HFFc6 (cell line): ENCODE measurements at regions not wholly inside any gene's neighbourhood (a gene's known extent, or its start where the extent isn't known, plus 50 kb on each side); places are given as distances from the start of the nearest gene placed in this dataset.
"Not testable (repeated sequence)": the region's sequence is repeated elsewhere in the genome, so short reads cannot be mapped to it uniquely, and the experiment has no call there.

Experiments used
- DNase-seq: peaks from one replicate; pipeline ENCODE4 v3.0.0-alpha.2; 2018
- H3K27ac Mint-ChIP-seq: 2 replicates; pipeline ENCODE4 v1.8.0; 2020; ENCODE audit warnings: mild to moderate bottlenecking, mixed read lengths
- H3K27me3 Mint-ChIP-seq: 2 replicates; pipeline ENCODE4 v1.8.0; 2021; ENCODE audit warnings: mild to moderate bottlenecking, moderate library complexity, mixed read lengths; ENCODE audit not compliant: insufficient read depth
- H3K36me3 Mint-ChIP-seq: 2 replicates; pipeline ENCODE4 v1.8.0; 2021; ENCODE audit warnings: low read depth, mixed read lengths
- H3K4me1 Mint-ChIP-seq: 2 replicates; pipeline ENCODE4 v1.8.0; 2020; ENCODE audit warnings: low read depth, mixed read lengths
- H3K4me3 Mint-ChIP-seq: 2 replicates; pipeline ENCODE4 v1.8.0; 2020; ENCODE audit warnings: mild to moderate bottlenecking, moderate library complexity, mixed read lengths
- H3K9me3 Mint-ChIP-seq: 2 replicates; pipeline ENCODE4 v1.8.0; 2020; ENCODE audit warnings: mild to moderate bottlenecking, mixed read lengths
- TF ChIP-seq, protein P1 (sequence below): fragments of 200-600 bp; sonication (generic); IDR thresholded peaks from 2 replicates; pipeline ENCODE4 v1.5.0; 2021; ENCODE audit warnings: antibody characterized with exemption, mild to moderate bottlenecking

DNA sequence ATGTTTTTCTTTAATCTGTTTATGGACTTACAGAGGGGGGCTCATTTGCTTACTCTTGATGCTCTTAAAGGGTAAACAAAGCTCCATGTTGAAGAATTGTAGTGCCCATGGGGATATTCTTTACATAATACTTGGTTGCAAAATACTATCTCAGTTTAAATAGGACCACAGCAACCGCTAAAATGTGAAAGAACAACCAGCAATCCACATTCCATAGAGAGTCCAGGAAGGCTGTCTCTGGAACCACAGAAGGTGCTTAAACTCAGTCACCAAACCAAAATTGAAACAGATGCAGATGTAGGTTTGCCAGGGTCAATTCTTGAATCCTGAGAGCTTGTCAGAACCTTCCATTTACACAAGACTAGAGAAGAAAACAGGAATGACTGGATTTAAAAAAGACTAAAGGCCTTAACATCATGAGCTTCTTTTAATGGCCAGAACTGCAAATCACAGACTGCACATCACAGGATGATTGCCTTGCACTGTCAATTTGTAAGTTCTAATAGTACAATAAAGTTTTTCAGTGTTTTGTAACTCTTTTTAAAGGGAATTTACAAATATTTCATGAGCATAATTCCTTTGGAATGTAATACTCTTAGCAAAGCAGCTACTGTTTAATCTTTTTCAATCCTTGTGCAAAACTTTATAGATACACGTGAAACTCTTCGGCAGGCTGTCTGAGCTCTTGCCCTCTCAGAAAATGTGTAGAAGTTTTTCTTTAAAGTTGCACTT lies 661.6 kb downstream of the SI start:
- no peak overlapping the region for H3K27ac Mint-ChIP-seq
- DNase-seq: no peak
- TF ChIP-seq, protein P1, sequence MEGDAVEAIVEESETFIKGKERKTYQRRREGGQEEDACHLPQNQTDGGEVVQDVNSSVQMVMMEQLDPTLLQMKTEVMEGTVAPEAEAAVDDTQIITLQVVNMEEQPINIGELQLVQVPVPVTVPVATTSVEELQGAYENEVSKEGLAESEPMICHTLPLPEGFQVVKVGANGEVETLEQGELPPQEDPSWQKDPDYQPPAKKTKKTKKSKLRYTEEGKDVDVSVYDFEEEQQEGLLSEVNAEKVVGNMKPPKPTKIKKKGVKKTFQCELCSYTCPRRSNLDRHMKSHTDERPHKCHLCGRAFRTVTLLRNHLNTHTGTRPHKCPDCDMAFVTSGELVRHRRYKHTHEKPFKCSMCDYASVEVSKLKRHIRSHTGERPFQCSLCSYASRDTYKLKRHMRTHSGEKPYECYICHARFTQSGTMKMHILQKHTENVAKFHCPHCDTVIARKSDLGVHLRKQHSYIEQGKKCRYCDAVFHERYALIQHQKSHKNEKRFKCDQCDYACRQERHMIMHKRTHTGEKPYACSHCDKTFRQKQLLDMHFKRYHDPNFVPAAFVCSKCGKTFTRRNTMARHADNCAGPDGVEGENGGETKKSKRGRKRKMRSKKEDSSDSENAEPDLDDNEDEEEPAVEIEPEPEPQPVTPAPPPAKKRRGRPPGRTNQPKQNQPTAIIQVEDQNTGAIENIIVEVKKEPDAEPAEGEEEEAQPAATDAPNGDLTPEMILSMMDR: no peak
- H3K4me3 Mint-ChIP-seq: no peak overlapping the region
- no peaks in the 10 kb centered on the region for H3K4me1 Mint-ChIP-seq
- peaks cover 42% of the 10 kb centered on the region for H3K9me3 Mint-ChIP-seq
- no peaks in the 10 kb centered on the region for H3K36me3 Mint-ChIP-seq
- H3K27me3 Mint-ChIP-seq: no peaks in the 10 kb centered on the region

DNA sequence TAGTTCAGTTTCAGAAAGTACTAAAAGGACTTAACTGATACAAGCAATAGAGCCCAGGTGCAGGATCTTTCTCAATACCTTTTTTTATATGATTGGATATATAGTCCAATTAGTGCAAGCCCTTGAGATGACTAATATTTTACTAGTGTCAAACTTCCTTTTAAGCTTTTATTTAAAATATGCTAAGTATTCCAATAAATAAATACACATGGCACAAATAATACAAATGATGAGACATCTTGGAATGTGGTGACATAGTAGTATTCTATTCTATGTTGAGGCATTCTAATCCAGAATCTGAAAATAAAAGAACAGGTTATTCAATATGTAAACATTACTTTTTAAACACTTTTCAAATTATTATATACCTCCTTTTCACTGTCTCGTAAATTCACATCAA lies 670.0 kb downstream of the SI start:
- peaks cover 26% of the 10 kb centered on the region for H3K9me3 Mint-ChIP-seq
- no peak overlapping the region for H3K4me3 Mint-ChIP-seq
- H3K27me3 Mint-ChIP-seq: no peaks in the 10 kb centered on the region; the same call in 1 of the 2 replicates
- no peaks in the 10 kb centered on the region for H3K36me3 Mint-ChIP-seq
- H3K27ac Mint-ChIP-seq: no peak overlapping the region
- TF ChIP-seq, protein P1: no peak
- no peak for DNase-seq
- H3K4me1 Mint-ChIP-seq: no peaks in the 10 kb centered on the region

DNA sequence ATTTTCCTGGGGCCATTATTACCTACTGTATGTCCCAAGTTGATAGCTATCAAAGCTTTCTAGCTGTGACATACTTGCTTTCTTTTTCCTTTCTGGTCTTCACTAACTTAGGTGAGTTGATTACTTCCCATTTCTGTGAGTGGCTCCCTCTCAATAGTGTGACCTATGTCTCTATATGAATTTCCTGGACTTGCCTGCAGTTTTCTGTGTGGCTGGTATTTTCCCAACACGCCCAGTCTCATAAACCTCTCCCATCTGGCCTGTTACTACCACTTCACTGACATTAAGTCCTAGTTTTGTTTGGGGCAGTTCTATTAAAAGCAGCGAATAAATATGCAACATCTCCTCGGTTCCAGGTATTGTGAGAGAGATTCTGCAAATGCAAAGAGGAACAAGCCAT lies 671.2 kb downstream of the SI start:
- Mint-ChIP-seq H3K27ac (no peak overlapping the region), H3K4me3 (no peak overlapping the region), H3K36me3 (no peaks in the 10 kb centered on the region), H3K4me1 (no peaks in the 10 kb centered on the region), H3K27me3 (peaks cover 2% of the 10 kb centered on the region; the same call in 1 of the 2 replicates), H3K9me3 (peaks cover 22% of the 10 kb centered on the region)
- TF ChIP-seq, protein P1: no peak
- no peak for DNase-seq

DNA sequence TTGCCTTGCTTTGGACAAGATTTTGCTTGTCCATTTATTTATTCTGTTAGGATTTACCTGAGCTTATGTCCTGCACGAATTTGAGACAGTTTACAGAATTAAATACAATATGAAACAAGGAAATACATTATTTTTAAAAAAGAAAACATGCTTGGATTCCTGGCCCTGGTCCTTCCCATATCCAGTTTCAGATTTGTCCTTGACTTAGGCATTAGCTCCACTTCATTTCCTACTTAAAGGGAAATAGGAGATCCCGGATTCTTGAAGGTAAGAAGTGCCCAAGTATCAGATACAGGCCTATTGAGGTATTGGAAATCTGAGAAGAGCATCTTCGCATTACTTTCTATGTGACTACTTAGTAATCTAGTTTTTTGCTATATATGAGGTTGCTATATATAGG lies 672.0 kb downstream of the SI start:
- Mint-ChIP-seq H3K9me3 (peaks cover 20% of the 10 kb centered on the region), H3K36me3 (no peaks in the 10 kb centered on the region), H3K4me3 (no peak overlapping the region), H3K4me1 (no peaks in the 10 kb centered on the region), H3K27ac (no peak overlapping the region), H3K27me3 (peaks cover 2% of the 10 kb centered on the region; the same call in 1 of the 2 replicates)
- TF ChIP-seq, protein P1: no peak
- no peak for DNase-seq

DNA sequence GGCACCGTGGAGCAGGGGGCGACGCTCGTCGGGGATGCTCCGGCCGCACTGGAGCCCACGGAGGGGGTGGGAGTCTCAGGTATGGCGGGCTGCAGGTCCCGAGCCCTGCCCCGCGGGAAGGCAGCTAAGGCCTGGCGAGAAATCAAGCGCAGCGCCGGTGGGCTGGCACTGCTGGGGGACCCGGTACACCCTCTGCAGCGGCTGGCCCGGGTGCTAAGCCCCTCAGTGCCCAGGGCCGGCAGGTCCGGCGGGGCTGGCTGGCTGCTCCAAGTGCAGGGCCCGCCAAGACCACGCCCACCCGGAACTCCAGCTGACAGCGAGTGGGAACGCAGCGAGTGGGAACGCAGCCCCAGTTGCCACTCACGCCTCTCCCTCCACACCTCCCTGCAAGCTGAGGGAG lies 676.4 kb downstream of the SI start:
- peaks cover 2% of the 10 kb centered on the region; the same call in 1 of the 2 replicates for H3K27me3 Mint-ChIP-seq
- H3K27ac Mint-ChIP-seq: no peak overlapping the region
- no peaks in the 10 kb centered on the region for H3K36me3 Mint-ChIP-seq
- no peak for DNase-seq
- TF ChIP-seq, protein P1: no peak
- H3K4me3 Mint-ChIP-seq: no peak overlapping the region
- H3K9me3 Mint-ChIP-seq: peaks cover 18% of the 10 kb centered on the region
- H3K4me1 Mint-ChIP-seq: no peaks in the 10 kb centered on the region

DNA sequence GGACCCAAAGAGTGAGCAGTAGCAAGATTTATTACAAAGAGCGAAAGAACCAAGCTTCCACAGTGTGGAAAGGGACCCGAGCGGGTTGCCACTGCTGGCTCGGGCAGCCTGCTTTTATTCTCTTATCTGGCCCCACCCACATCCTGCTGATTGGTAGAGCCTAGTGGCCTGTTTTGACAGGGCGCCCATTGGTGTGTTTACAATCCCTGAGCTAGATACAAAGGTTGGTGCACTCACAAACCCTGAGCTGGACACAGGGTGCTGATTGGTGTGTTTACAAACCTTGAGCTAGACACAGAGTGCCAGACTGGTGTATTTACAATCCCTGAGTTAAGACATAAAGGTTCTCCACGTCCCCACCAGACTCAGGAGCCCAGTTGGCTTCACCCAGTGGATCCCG lies 676.9 kb downstream of the SI start:
- not testable (repeated sequence) for H3K27ac Mint-ChIP-seq, H3K4me1 Mint-ChIP-seq, H3K4me3 Mint-ChIP-seq, H3K36me3 Mint-ChIP-seq, DNase-seq, H3K27me3 Mint-ChIP-seq
- peaks cover 18% of the 10 kb centered on the region for H3K9me3 Mint-ChIP-seq
